ENCODE measurements at regions not wholly inside any gene's neighbourhood (a gene's known extent, or its start where the extent isn't known, plus 50 kb on each side); places are given as distances from the start of the nearest gene placed in this dataset.

DNA sequence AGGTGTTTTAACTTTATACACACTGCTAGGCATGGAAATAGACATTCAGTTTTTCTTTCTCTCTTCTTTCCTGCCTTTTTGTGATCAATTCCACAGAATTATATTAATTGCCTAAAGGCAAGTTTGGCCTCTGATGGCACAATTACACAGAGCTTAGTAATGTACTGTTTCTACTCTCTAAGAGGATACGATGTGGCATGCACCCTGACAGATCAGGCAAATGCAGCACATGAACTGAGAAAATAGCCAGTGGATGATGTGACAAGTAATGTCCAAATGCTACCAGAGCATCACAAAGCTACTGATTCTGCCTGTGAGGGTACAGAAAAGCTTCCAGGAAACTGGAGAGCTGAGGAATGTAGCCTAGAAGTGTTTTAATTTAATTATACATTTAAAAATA lies 233.8 kb upstream of the PRR20A start:
- Mint-ChIP-seq H3K4me3 (no peak overlapping the region), H3K27me3 (no peaks in the 10 kb centered on the region), H3K36me3 (no peaks in the 10 kb centered on the region), H3K4me1 (ENCODE audit: unreplicated experiment) (peaks cover 8% of the 10 kb centered on the region), H3K9me3 (no peaks in the 10 kb centered on the region), H3K27ac (no peak overlapping the region)
- DNase-seq (ENCODE audit: extremely low spot score, unreplicated experiment), result no peak
- no peak for TF ChIP-seq CTCF (conservative IDR thresholded peaks at IDR 0.05)

GRCh38 chr13:56907766-56908165 lies 233.0 kb upstream of the PRR20A start:
- DNase-seq (ENCODE audit: extremely low spot score, unreplicated experiment), result no peak
- Mint-ChIP-seq H3K27me3 (no peaks in the 10 kb centered on the region), H3K36me3 (no peaks in the 10 kb centered on the region), H3K4me1 (ENCODE audit: unreplicated experiment) (peaks cover 8% of the 10 kb centered on the region), H3K9me3 (no peaks in the 10 kb centered on the region), H3K27ac (peak overlapping the region; percentile 90), H3K4me3 (peak overlapping the region; percentile 77)
- no peak for TF ChIP-seq CTCF (conservative IDR thresholded peaks at IDR 0.05)

- no peak overlapping the region for H3K4me3 Mint-ChIP-seq
- TF ChIP-seq CTCF (conservative IDR thresholded peaks at IDR 0.05), result no peak
- H3K27me3 Mint-ChIP-seq, result no peaks in the 10 kb centered on the region
- H3K36me3 Mint-ChIP-seq, result no peaks in the 10 kb centered on the region
- H3K27ac Mint-ChIP-seq, result no peak overlapping the region
- H3K4me1 Mint-ChIP-seq (ENCODE audit: unreplicated experiment), result peaks cover 8% of the 10 kb centered on the region
- no peaks in the 10 kb centered on the region for H3K9me3 Mint-ChIP-seq
- no peak for DNase-seq (ENCODE audit: extremely low spot score, unreplicated experiment)
Observed at GRCh38 chr13:56909896-56910600, 230.7 kb upstream of the PRR20A start.

DNA sequence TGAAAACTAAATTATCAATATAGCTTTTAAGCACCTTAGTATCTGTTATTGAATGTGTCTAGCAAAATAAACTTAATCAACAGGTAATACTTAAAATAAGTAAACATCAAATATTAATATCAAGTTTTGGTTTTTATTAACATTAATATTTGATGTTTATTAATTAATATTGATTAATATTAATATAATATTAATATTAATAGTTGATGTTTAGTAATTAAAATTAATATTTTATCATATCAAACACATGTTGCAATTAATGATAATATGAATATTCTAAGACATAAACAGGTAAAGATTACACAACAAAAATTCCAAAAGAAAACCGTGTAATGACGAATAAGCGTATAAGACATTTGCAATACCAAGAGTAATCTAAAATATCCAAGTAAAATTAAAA lies 222.8 kb upstream of the PRR20A start:
- Mint-ChIP-seq H3K27ac (no peak overlapping the region), H3K4me1 (ENCODE audit: unreplicated experiment) (no peaks in the 10 kb centered on the region), H3K36me3 (no peaks in the 10 kb centered on the region), H3K27me3 (no peaks in the 10 kb centered on the region), H3K9me3 (no peaks in the 10 kb centered on the region), H3K4me3 (no peak overlapping the region)
- no peak for TF ChIP-seq CTCF (conservative IDR thresholded peaks at IDR 0.05)
- DNase-seq (ENCODE audit: extremely low spot score, unreplicated experiment), result no peak

- H3K27me3 Mint-ChIP-seq, result no peaks in the 10 kb centered on the region
- no peak for TF ChIP-seq CTCF (conservative IDR thresholded peaks at IDR 0.05)
- no peak for DNase-seq (ENCODE audit: extremely low spot score, unreplicated experiment)
- H3K27ac Mint-ChIP-seq, result no peak overlapping the region
- no peaks in the 10 kb centered on the region for H3K9me3 Mint-ChIP-seq
- H3K36me3 Mint-ChIP-seq, result no peaks in the 10 kb centered on the region
- H3K4me1 Mint-ChIP-seq (ENCODE audit: unreplicated experiment), result no peaks in the 10 kb centered on the region
- no peak overlapping the region for H3K4me3 Mint-ChIP-seq
Observed at GRCh38 chr13:56923626-56924140, 217.0 kb upstream of the PRR20A start.

All from type B pancreatic cell (in vitro differentiated cells).